ENCODE measurements at regions not wholly inside any gene's neighbourhood (a gene's known extent, or its start where the extent isn't known, plus 50 kb on each side); places are given as distances from the start of the nearest gene placed in this dataset.
"Not testable (repeated sequence)": the region's sequence is repeated elsewhere in the genome, so short reads cannot be mapped to it uniquely, and the experiment has no call there.

GRCh38 chr16:29312345-29312675 is 94.2 kb downstream of the NPIPB11 start:
- not testable (repeated sequence) for TF ChIP-seq RAD21 (IDR thresholded peaks at IDR 0.05; ENCODE audit: low read length); CTCF (conservative IDR thresholded peaks at IDR 0.05; ENCODE audit: low read depth, low read length); SMC3 (IDR thresholded peaks at IDR 0.05; ENCODE audit: low read depth, low read length); USF2 (IDR thresholded peaks at IDR 0.05; ENCODE audit: low read depth, low read length); POLR2A (IDR thresholded peaks at IDR 0.05; ENCODE audit: low read depth, low read length); MAFK (IDR thresholded peaks at IDR 0.05; ENCODE audit: low read depth, low read length); CEBPB (IDR thresholded peaks at IDR 0.05; ENCODE audit: low read depth, low read length); CHD1 (IDR thresholded peaks at IDR 0.05; ENCODE audit: low read depth, low read length); FOS (IDR thresholded peaks at IDR 0.05; ENCODE audit: low read depth, low read length); RFX5 (IDR thresholded peaks at IDR 0.05; ENCODE audit: low read depth, low read length); MAZ (IDR thresholded peaks at IDR 0.05; ENCODE audit: borderline replicate concordance, low read depth, low read length); RCOR1 (IDR thresholded peaks at IDR 0.05; ENCODE audit: insufficient replicate concordance, low read length)

All from IMR-90 (cell line).